Lower lobe of right lung (tissue), 2 donors: ENCODE measurements at regions not wholly inside any gene's neighbourhood (a gene's known extent, or its start where the extent isn't known, plus 50 kb on each side); places are given as distances from the start of the nearest gene placed in this dataset.

Experiments used
- ATAC-seq, 2 donors: fragments of 200-7000 bp; cut with Tn5 transposase; one replicate each; pipeline ENCODE4 v1.9.1; 2020 to 2022; ENCODE audit warnings: mild to moderate bottlenecking in 2 of 2, moderate library complexity in 2 of 2
- DNase-seq: peaks from one replicate; pipeline ENCODE4 v3.0.0-alpha.2; 2020
- H3K27ac ChIP-seq: fragments of 200-600 bp; one replicate; pipeline ENCODE4 v1.8.0; 2022
- H3K27me3 ChIP-seq: fragments of 200-600 bp; one replicate; pipeline ENCODE4 v1.8.0; 2022; ENCODE audit warnings: low read depth
- H3K36me3 ChIP-seq: fragments of 200-600 bp; one replicate; pipeline ENCODE4 v1.8.0; 2022; ENCODE audit warnings: mild to moderate bottlenecking
- H3K4me1 ChIP-seq: fragments of 200-600 bp; one replicate; pipeline ENCODE4 v1.8.0; 2022
- H3K4me3 ChIP-seq: fragments of 200-600 bp; one replicate; pipeline ENCODE4 v1.8.0; 2022; ENCODE audit warnings: mild to moderate bottlenecking
- H3K9me3 ChIP-seq: fragments of 200-600 bp; one replicate; pipeline ENCODE4 v1.8.0; 2022
- intact Hi-C: fragments of 100-400 bp; cut with DNase I; formaldehyde crosslinking; loops from one replicate; pipeline ENCODE4 v1.11.0; 2022
- TF ChIP-seq, protein P1 (sequence below): fragments of 200-600 bp; IDR thresholded peaks from one replicate; pipeline ENCODE4 v1.8.0; 2022; ENCODE audit warnings: antibody characterized with exemption, mild to moderate bottlenecking
- donor health status: DM: no; HTN: yes; CAD: no; lungs with severe emphysema.

DNA sequence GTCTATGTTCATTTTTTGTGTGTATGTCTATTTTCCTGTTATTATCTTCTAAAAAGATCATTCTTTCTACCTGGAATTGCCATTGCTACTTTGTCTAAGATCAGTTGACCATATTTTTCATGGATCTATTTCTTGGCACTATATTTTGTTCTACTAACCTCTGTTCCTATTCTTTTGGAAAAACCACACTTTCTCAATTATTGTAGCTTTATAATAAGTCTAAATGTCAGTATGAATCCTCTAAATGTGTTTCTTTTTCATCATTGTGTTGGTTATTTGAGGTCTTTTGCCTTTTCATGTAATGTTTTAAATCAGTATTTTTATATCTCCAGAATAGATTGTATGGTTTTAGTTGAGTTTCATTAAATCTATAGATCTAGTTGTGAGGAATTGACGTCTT, 798.3 kb downstream of the FAT4 start:
- Histone ChIP-seq H3K36me3 (no peaks in the 10 kb centered on the region), H3K27ac (no peak overlapping the region), H3K4me1 (no peaks in the 10 kb centered on the region), H3K4me3 (no peak overlapping the region), H3K9me3 (peaks cover 19% of the 10 kb centered on the region), H3K27me3 (no peaks in the 10 kb centered on the region)
- DNase-seq: no peak
- intact Hi-C loops: no loop called here
- no peak for ATAC-seq
- TF ChIP-seq, protein P1, sequence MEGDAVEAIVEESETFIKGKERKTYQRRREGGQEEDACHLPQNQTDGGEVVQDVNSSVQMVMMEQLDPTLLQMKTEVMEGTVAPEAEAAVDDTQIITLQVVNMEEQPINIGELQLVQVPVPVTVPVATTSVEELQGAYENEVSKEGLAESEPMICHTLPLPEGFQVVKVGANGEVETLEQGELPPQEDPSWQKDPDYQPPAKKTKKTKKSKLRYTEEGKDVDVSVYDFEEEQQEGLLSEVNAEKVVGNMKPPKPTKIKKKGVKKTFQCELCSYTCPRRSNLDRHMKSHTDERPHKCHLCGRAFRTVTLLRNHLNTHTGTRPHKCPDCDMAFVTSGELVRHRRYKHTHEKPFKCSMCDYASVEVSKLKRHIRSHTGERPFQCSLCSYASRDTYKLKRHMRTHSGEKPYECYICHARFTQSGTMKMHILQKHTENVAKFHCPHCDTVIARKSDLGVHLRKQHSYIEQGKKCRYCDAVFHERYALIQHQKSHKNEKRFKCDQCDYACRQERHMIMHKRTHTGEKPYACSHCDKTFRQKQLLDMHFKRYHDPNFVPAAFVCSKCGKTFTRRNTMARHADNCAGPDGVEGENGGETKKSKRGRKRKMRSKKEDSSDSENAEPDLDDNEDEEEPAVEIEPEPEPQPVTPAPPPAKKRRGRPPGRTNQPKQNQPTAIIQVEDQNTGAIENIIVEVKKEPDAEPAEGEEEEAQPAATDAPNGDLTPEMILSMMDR: no peak

DNA sequence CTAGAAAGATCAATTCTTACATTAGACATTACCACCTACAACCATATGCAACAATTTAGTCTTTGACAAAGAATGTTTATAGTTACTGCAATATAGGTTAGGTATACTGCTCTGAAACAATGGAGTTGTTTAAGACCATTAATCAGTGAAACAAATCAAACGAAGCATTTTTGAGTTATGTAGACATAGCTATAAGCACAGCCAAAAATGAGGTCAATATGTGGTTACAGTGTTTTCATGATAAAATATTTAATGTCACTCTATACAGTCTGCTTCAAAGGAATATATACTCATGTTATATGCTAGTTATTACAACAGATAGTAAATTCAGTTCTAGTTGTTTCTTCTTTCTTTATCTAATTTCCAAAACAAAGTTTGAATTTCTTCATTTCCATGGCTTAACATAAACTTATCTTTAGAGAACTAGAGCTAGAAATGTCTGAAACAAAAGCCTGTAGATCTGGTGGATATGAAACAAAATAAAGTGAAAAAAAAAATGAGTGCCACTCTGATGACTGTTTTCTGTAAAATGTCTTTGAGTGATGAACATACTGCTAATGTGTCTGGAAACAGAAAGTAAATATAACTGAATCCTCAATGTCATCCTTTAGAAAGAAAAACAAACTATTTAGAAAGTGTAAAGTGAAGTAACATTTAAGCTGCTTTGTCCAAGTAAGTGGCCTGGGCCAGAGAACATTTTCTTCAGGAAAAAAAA, 809.0 kb downstream of the FAT4 start:
- no peak overlapping the region for H3K4me3 ChIP-seq
- intact Hi-C loops: no loop called here
- TF ChIP-seq, protein P1: no peak
- no peaks in the 10 kb centered on the region for H3K9me3 ChIP-seq
- no peaks in the 10 kb centered on the region for H3K36me3 ChIP-seq
- no peak for ATAC-seq
- no peaks in the 10 kb centered on the region for H3K27me3 ChIP-seq
- no peak for DNase-seq
- peaks cover 4% of the 10 kb centered on the region for H3K4me1 ChIP-seq
- H3K27ac ChIP-seq: no peak overlapping the region

DNA sequence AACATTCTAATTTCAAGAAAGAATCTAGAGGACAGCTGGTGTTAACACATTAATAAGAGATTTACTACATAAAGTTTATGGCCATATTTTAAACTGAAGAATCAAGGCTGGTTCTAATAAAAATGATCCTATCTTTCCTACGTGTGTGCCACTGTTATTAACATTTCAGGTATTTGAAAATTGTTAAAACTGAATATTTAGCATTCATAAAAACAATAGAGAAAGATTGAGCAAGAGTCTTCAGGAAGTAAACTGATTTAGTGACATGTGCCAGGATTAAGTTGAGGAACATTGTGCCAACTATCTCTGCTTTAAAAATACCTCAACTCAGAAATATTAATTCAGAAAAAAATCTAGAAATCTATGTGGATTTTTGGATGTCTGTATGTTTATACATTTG, 810.1 kb downstream of the FAT4 start:
- no peak for DNase-seq
- intact Hi-C loops: no loop called here
- TF ChIP-seq, protein P1: no peak

DNA sequence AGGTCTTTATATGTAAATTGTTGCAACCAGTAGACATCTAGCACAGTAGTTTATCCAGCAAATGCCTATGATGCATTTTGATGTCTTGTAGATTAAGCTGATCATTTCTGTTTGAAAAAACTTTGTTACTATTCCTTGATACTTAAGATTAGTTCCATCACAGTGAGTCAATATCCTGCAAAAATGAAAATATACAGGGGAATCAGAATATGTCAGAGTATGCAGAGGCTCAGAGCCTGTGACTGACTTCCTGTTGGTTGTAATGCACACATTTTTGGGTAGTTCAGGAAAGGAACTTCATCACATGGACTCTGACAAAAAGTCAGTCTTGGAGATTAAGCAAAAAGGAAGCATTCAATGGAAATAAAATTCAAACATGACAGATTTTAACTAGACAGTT, 815.5 kb downstream of the FAT4 start:
- H3K36me3 ChIP-seq: no peaks in the 10 kb centered on the region
- ATAC-seq (no peak), DNase-seq (no peak)
- H3K4me3 ChIP-seq: no peak overlapping the region
- no peaks in the 10 kb centered on the region for H3K27me3 ChIP-seq
- no peaks in the 10 kb centered on the region for H3K4me1 ChIP-seq
- TF ChIP-seq, protein P1: no peak
- intact Hi-C loops: no loop called here
- no peaks in the 10 kb centered on the region for H3K9me3 ChIP-seq
- H3K27ac ChIP-seq: no peak overlapping the region

More for the DNA sequence above, 810.1 kb downstream of the FAT4 start:
- ATAC-seq: no peak
- Histone ChIP-seq H3K9me3 (no peaks in the 10 kb centered on the region), H3K27ac (no peak overlapping the region), H3K4me1 (peaks cover 4% of the 10 kb centered on the region), H3K36me3 (no peaks in the 10 kb centered on the region), H3K4me3 (no peak overlapping the region), H3K27me3 (no peaks in the 10 kb centered on the region)

DNA sequence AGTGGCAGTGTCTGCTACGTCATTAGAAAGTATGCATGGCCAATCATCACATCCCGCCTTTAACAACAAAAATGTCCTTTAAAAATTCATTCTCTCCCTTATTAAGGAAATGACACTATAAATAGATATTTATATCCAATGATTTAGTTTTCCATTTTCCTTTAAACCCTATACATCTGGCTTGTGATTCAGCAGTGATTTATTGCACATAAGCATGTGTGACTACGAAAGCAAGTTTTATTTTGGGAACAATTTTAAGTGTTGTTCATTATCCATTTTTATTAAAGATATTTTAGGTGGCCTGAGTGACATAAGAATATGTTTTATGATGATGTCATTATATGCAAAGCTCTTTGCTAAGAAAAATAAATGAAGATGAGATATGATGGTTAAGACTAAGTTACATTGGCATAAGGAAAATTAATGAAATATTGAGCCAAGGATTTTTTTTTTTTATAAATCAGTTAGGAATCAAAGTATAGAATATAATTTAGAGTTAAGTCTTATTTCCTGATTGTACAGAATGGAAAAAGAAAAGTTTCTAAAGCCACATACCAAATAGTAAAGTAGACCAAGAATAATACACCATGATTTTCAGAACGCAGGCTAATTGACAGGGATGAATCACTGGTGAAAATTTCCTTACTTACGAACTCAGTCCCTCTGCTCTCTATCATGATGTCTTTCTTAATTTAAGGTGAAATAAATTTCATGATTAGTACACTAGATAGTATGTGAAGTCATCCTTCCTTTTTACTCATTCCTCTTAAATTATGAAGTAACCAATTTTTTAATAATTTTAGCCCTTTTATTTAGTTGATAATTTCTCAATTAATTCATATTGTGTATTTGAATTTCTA, 822.4 kb downstream of the FAT4 start:
- TF ChIP-seq, protein P1: no peak
- intact Hi-C loops: no loop called here
- Histone ChIP-seq H3K36me3 (no peaks in the 10 kb centered on the region), H3K27ac (no peak overlapping the region), H3K27me3 (no peaks in the 10 kb centered on the region), H3K9me3 (no peaks in the 10 kb centered on the region), H3K4me1 (no peaks in the 10 kb centered on the region), H3K4me3 (no peak overlapping the region)
- DNase-seq: no peak
- no peak for ATAC-seq
